GM12891 (cell line): ENCODE measurements at regions not wholly inside any gene's neighbourhood (a gene's known extent, or its start where the extent isn't known, plus 50 kb on each side); places are given as distances from the start of the nearest gene placed in this dataset.
"Not testable (repeated sequence)": the region's sequence is repeated elsewhere in the genome, so short reads cannot be mapped to it uniquely, and the experiment has no call there.

Source experiments
- DNase-seq: peaks from one replicate; pipeline ENCODE4 v3.0.0; 2011; ENCODE audit warnings: low spot score; ENCODE audit not compliant: insufficient read length
- FAIRE-seq: peaks from 2 replicates; lab custom pipeline; 2011; peaks lifted over from hg19 to GRCh38; lab: Jason Lieb, UNC
- PAX5 ChIP-seq: IDR thresholded peaks from 2 replicates; pipeline ENCODE4 v1.6.1; 2011; ENCODE audit warnings: low read length, moderate library complexity, mild to moderate bottlenecking; ENCODE audit not compliant: insufficient read depth, severe bottlenecking
- POLR2A ChIP-seq: IDR thresholded peaks from 2 replicates; pipeline ENCODE4 v1.6.1; 2011; ENCODE audit warnings: low read depth, low read length, control low read depth
- POLR2AphosphoS5 ChIP-seq: IDR thresholded peaks from 2 replicates; pipeline ENCODE4 v1.6.1; 2011; ENCODE audit warnings: low read depth, low read length, control low read depth
- POU2F2 ChIP-seq: IDR thresholded peaks from 2 replicates; pipeline ENCODE4 v1.6.1; 2011; ENCODE audit warnings: low read depth, mild to moderate bottlenecking, control low read depth, low read length, moderate library complexity
- SPI1 ChIP-seq: IDR thresholded peaks from 2 replicates; pipeline ENCODE4 v1.6.1; 2011; ENCODE audit warnings: low read depth, low read length, control low read depth
- TAF1 ChIP-seq: IDR thresholded peaks from 2 replicates; pipeline ENCODE4 v1.6.1; 2011; ENCODE audit warnings: low read depth, low read length, control low read depth

GRCh38 chr1:79517470-79518224 lies 511.1 kb upstream of the ADGRL4 start:
- no peak for DNase-seq
- FAIRE-seq = no peak
- TF ChIP-seq SPI1 (no peak), TAF1 (no peak)

GRCh38 chr1:79507770-79508169 lies 501.2 kb upstream of the ADGRL4 start:
- FAIRE-seq (no peak), DNase-seq (no peak)
- TF ChIP-seq SPI1 = no peak
- TF ChIP-seq POLR2A = no peak
- no peak for TF ChIP-seq PAX5
- no peak for TF ChIP-seq POLR2AphosphoS5
- no peak for TF ChIP-seq POU2F2
- no peak for TF ChIP-seq TAF1

DNA sequence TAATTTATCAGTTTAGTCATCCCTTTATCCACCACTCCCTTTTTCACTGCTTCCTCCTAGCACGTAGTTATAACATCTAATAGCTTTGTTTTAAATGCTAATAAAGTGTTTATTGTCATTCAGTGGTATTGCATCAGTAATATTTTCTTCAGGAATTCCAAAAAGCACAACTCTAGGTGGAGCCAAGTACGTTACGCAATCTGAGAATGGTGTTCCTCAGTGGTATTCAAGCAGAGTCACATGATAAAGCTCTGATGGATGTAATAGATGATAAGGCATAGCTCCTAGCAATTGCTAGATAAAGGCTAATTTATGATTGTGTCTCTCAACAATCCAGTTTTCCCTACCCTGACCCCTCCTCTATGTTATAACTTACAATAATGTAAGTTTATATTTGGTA lies 494.6 kb upstream of the ADGRL4 start:
- no peak for TF ChIP-seq SPI1
- DNase-seq (no peak), FAIRE-seq (no peak)

- DNase-seq (no peak), FAIRE-seq (no peak)
- TF ChIP-seq PAX5 (no peak), POLR2A (no peak), SPI1 (no peak)
These were observed 493.0 kb upstream of the ADGRL4 start for GRCh38 chr1:79499541-79499940.

GRCh38 chr1:79497193-79497773 lies 490.8 kb upstream of the ADGRL4 start:
- DNase-seq (peak; percentile 14), FAIRE-seq (peak; percentile 73)
- TF ChIP-seq PAX5 (no peak), POLR2A (no peak), POLR2AphosphoS5 (no peak)

- no peak for DNase-seq
- TF ChIP-seq SPI1 (no peak), POU2F2 (no peak), POLR2AphosphoS5 (no peak), POLR2A (no peak), PAX5 (no peak), TAF1 (no peak)
- FAIRE-seq = no peak
These were observed 489.6 kb upstream of the ADGRL4 start for GRCh38 chr1:79496129-79496528.

- not testable (repeated sequence) for DNase-seq
These were observed 487.2 kb upstream of the ADGRL4 start for GRCh38 chr1:79493702-79494101.

GRCh38 chr1:79488572-79489121 lies 482.1 kb upstream of the ADGRL4 start:
- FAIRE-seq, DNase-seq: not testable (repeated sequence)

More at GRCh38 chr1:79493702-79494101, 487.2 kb upstream of the ADGRL4 start:
- not testable (repeated sequence) for FAIRE-seq

DNA sequence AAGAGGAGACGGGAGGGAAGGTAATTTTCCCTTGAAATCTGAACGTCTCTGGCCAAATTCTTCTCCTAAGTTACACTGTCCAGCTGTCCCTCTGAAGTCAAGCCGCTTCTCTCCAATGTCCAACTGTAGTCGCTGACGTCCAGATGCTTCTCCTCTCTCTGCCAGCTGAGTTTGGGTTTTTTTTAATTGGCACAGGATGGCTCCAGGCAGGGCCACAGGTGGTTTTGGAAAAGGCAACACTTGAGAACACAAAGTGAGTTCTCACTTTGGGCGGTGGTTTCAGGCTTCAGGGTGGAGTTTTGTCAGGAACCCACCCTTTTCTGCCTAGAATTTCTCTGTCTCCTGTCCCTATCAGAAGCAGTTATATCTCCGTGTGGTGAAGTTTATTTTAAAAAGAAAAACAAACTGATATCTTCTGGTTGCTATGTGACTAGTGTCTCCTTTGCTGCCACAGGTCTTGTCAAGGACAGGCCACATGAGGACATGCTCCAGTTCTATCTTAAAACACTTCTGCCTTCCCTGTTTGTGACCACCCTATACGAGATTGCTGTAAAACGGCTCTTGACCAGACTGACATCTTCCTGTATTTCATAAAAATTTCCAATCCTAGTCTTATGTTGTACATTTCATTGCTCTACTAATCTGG lies 472.3 kb upstream of the ADGRL4 start:
- TF ChIP-seq TAF1 (no peak), POLR2A (no peak), POLR2AphosphoS5 (no peak)

DNA sequence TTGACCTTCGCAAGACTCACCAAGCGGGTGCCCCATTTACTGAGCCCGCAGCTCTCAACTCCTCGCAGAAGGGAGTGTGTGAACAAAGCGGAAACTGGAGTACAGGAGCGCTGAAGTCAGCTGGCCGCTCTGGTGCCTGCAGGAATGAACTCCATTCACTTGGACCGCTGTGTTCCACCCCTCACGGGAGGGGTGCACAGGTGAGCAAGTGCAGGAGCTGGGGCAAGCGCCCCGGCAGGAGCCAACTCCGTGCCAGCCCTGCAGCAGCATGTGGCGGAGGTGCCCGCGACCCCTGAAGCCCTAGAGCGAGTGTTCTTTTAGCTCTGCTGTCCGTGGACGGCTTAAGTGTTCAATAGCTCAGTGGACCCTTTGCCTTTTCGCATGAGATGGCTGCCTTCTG lies 471.6 kb upstream of the ADGRL4 start:
- FAIRE-seq = no peak
- TF ChIP-seq TAF1 (no peak), SPI1 (no peak), POLR2A (no peak), POU2F2 (no peak), POLR2AphosphoS5 (no peak), PAX5 (no peak)
- DNase-seq = no peak

More for the DNA sequence above, 472.3 kb upstream of the ADGRL4 start:
- no peak for DNase-seq
- no peak for FAIRE-seq

- DNase-seq = no peak
- TF ChIP-seq PAX5 (no peak), SPI1 (peak; percentile 96), POLR2AphosphoS5 (no peak), POU2F2 (no peak)
- peak; percentile 87 for FAIRE-seq
These were observed 465.6 kb upstream of the ADGRL4 start for GRCh38 chr1:79472067-79472656.
